Body of pancreas (tissue), 4 donors: ENCODE measurements at regions not wholly inside any gene's neighbourhood (a gene's known extent, or its start where the extent isn't known, plus 50 kb on each side); places are given as distances from the start of the nearest gene placed in this dataset. TPM values are rescaled to one million over a fixed set of nuclear protein-coding genes. Genes with fewer than 3 reads are reported as not detected.

Source experiments
- ATAC-seq: fragments of 150-250 bp; one replicate; pipeline ENCODE4 v1.9.1; 2016
- DNase-seq, 4 donors: peaks; one replicate each; pipeline ENCODE4 v3.0.0-alpha.2; 2019
- H3K27ac ChIP-seq, 4 donors: fragments of 200-600 bp; sonication (generic); 1 replicate in 3 of 4; 2 replicates in 1 of 4; pipeline versions ENCODE4 v1.5.1 to v1.6.1; 2016 to 2019; ENCODE audit warnings: mild to moderate bottlenecking in 1 of 4, mixed read lengths in 1 of 4, moderate library complexity in 1 of 4
- H3K27me3 ChIP-seq, 2 donors: fragments of 200-600 bp; sonication (generic); one replicate each; pipeline ENCODE4 v1.6.0; 2016; ENCODE audit warnings: mild to moderate bottlenecking in 1 of 2
- H3K36me3 ChIP-seq, 2 donors: fragments of 200-600 bp; sonication (generic); replicated peaks in 1 of 2; 2 replicates each; pipeline ENCODE4 v1.5.1; 2016; ENCODE audit warnings: low read depth in 2 of 2; ENCODE audit not compliant: insufficient read depth in 1 of 2
- H3K4me1 ChIP-seq: fragments of 200-600 bp; sonication (generic); one replicate; pipeline ENCODE4 v1.6.0; 2016
- H3K4me3 ChIP-seq, 2 donors: fragments of 200-600 bp; sonication (generic); 1 replicate in 1 of 2; 2 replicates in 1 of 2; pipeline ENCODE4 v1.5.1; 2016 to 2019
- H3K9me3 ChIP-seq, 3 donors: fragments of 200-600 bp; sonication (generic); 1 replicate in 2 of 3; 2 replicates in 1 of 3; pipeline ENCODE4 v1.5.1; 2016
- CTCF ChIP-seq, 7 experiments: fragments of 450-650 bp in 4 of 7; fragments of 200-600 bp in 3 of 7; sonication (generic) in 3 of 7; IDR thresholded peaks; one replicate each; pipeline ENCODE4 v1.5.1; 2016 to 2019; ENCODE audit warnings: antibody characterized with exemption in 7 of 7
- POLR2A ChIP-seq, 3 donors: fragments of 450-650 bp; IDR thresholded peaks; one replicate each; pipeline ENCODE4 v1.6.1; 2016; ENCODE audit warnings: antibody characterized with exemption in 3 of 3, mild to moderate bottlenecking in 2 of 3
- WGBS, 2 donors: methylation state at CpG; one replicate each; pipeline ENCODE4 v1.1.5; 2017; 5-methylcytosine and 5-hydroxymethylcytosine counted together
- intact Hi-C: fragments of 100-400 bp; cut with DNase I; formaldehyde crosslinking; loops from one replicate; pipeline ENCODE4 v1.15.1; 2023
- small RNA-seq: library from RNA; depleted of rRNA; stranded (forward); fragments of <200 nt; gene quantifications from one replicate; pipeline ENCODE3, GENCODE V24; 2016

- Histone ChIP-seq H3K27ac (no peak overlapping the region), H3K4me1 (no peaks in the 10 kb centered on the region), H3K36me3 (no peaks in the 10 kb centered on the region), H3K4me3 (no peak overlapping the region), H3K27me3 (no peaks in the 10 kb centered on the region), H3K9me3 (no peaks in the 10 kb centered on the region)
- WGBS, 2 donors = 82% methylated on average over 5 to 6 of the region's 6 CpGs
- TF ChIP-seq CTCF (IDR thresholded peaks at IDR 0.05) (no peak), POLR2A (IDR thresholded peaks at IDR 0.05) (no peak)
- intact Hi-C loops = no loop called here
- ATAC-seq (no peak), DNase-seq (no peak)
These were observed 50.5 kb upstream of the ZNF507 start for GRCh38 chr19:32294871-32295438.

Small RNA genes in the stretch of these regions (small RNA-seq; reads per million reads assigned to genes)
- gene AC011456.1 (not detected), gene RNA5SP471 (not detected), gene RNA5SP472 (not detected), gene RNU6-967P (not detected)
